Fibroblast of lung (primary cell): ENCODE measurements at regions not wholly inside any gene's neighbourhood (a gene's known extent, or its start where the extent isn't known, plus 50 kb on each side); places are given as distances from the start of the nearest gene placed in this dataset.

Experiments
- EZH2 ChIP-seq: IDR thresholded peaks from 2 replicates; pipeline ENCODE4 v1.5.1; 2012; ENCODE audit warnings: low read length, control low read depth, mild to moderate bottlenecking; ENCODE audit errors: missing control alignments
- TF ChIP-seq, protein P1 (sequence below), 2 donors: IDR thresholded peaks in 1 of 2; conservative IDR thresholded peaks in 1 of 2; 1 replicate in 1 of 2; 2 replicates in 1 of 2; pipeline ENCODE4 v1.5.1; 2011 to 2012; ENCODE audit warnings: low read length in 2 of 2, control low read depth in 1 of 2, inconsistent platforms in 1 of 2, low read depth in 1 of 2, mild to moderate bottlenecking in 1 of 2

DNA sequence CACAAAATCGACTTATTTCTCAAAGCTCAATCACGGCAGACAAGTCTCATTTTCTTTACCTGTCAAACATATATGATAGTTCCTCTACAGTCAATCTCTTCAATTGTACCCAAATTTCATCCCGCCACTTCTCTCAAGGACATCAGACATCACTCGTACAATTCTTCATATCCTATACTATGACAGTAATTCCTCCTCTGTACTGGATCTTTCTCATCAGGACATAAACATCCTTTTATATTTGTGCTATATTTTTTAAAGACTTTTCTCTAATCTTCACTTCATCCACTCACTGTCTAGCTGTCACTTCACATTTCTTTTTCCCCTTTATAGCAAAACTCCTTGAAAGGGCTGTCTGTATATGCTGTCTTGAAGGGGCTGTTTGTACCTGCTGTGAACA lies 419.1 kb upstream of the NR5A2 start:
- TF ChIP-seq, protein P1, sequence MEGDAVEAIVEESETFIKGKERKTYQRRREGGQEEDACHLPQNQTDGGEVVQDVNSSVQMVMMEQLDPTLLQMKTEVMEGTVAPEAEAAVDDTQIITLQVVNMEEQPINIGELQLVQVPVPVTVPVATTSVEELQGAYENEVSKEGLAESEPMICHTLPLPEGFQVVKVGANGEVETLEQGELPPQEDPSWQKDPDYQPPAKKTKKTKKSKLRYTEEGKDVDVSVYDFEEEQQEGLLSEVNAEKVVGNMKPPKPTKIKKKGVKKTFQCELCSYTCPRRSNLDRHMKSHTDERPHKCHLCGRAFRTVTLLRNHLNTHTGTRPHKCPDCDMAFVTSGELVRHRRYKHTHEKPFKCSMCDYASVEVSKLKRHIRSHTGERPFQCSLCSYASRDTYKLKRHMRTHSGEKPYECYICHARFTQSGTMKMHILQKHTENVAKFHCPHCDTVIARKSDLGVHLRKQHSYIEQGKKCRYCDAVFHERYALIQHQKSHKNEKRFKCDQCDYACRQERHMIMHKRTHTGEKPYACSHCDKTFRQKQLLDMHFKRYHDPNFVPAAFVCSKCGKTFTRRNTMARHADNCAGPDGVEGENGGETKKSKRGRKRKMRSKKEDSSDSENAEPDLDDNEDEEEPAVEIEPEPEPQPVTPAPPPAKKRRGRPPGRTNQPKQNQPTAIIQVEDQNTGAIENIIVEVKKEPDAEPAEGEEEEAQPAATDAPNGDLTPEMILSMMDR (conservative IDR thresholded peaks at IDR 0.05 in 1 of 2, IDR thresholded peaks at IDR 0.05 in 1 of 2; ENCODE audit: low read depth in 1 of 2, low read length in 2 of 2), result no peak
- TF ChIP-seq EZH2, result no peak
